A549 (cell line): ENCODE measurements at regions not wholly inside any gene's neighbourhood (a gene's known extent, or its start where the extent isn't known, plus 50 kb on each side); places are given as distances from the start of the nearest gene placed in this dataset.

ENCODE experiments used
- CEBPB ChIP-seq, 2 experiments: fragments of >200 bp in 1 of 2; sonication (Bioruptor Twin) in 1 of 2; formaldehyde crosslinking in 1 of 2; IDR thresholded peaks; 2 replicates each; pipeline ENCODE4 v1.6.1; 2012 to 2016
- CTCF ChIP-seq: fragments of >200 bp; sonication (Bioruptor Twin); formaldehyde crosslinking; IDR thresholded peaks from 3 replicates; pipeline ENCODE4 v1.5.1; 2016
- E2F6 ChIP-seq: IDR thresholded peaks from 2 replicates; pipeline ENCODE4 v1.6.1; 2012; ENCODE audit warnings: low read depth, borderline replicate concordance
- ESRRA ChIP-seq: fragments of 150-350 bp; IDR thresholded peaks from 2 replicates; pipeline ENCODE4 v1.6.1; 2014; ENCODE audit warnings: mild to moderate bottlenecking, low read length, borderline replicate concordance
- HEYL ChIP-seq: fragments of 250-450 bp; sonication (Bioruptor Pico); IDR thresholded peaks from 2 replicates; pipeline ENCODE4 v1.8.0; 2021; ENCODE audit warnings: mild to moderate bottlenecking, moderate library complexity
- HMGXB4 ChIP-seq: fragments of 250-450 bp; sonication (Bioruptor Pico); IDR thresholded peaks from 2 replicates; pipeline ENCODE4 v1.5.0; 2021; ENCODE audit warnings: mild to moderate bottlenecking, moderate library complexity, borderline replicate concordance
- JUN ChIP-seq, 2 experiments: fragments of >200 bp; sonication (Bioruptor Twin); formaldehyde crosslinking; IDR thresholded peaks; 2 replicates in 1 of 2; 3 replicates in 1 of 2; pipeline ENCODE4 v1.6.1; 2016 to 2017
- PHF8 ChIP-seq: fragments of 200-600 bp; sonication (generic); IDR thresholded peaks from 2 replicates; pipeline ENCODE4 v1.6.1; 2016; ENCODE audit warnings: low read depth, mild to moderate bottlenecking, antibody characterized with exemption, moderate library complexity, borderline replicate concordance
- REST ChIP-seq: fragments of 200-600 bp; sonication (generic); IDR thresholded peaks from 2 replicates; pipeline ENCODE4 v1.6.1; 2016; ENCODE audit warnings: antibody characterized with exemption, mild to moderate bottlenecking, moderate library complexity
- RFX5 ChIP-seq: fragments of 450-650 bp; IDR thresholded peaks from 2 replicates; pipeline ENCODE4 v1.7.1; 2014; ENCODE audit warnings: antibody characterized with exemption, mild to moderate bottlenecking, moderate library complexity

- TF ChIP-seq HEYL (CRISPR knock-in tag): no peak
- TF ChIP-seq CTCF: no peak
- TF ChIP-seq CEBPB (IDR thresholded peaks at IDR 0.05): no peak
- TF ChIP-seq ESRRA: no peak
- no peak for TF ChIP-seq JUN (IDR thresholded peaks at IDR 0.05)
- TF ChIP-seq HMGXB4 (CRISPR knock-in tag): no peak
- TF ChIP-seq PHF8: no peak
- no peak for TF ChIP-seq REST
- no peak for TF ChIP-seq RFX5
- no peak for TF ChIP-seq E2F6
Observed at GRCh38 chr6:126640356-126640755, 300.4 kb downstream of the CENPW start.
